Spinal cord (tissue), 9 donors: ENCODE measurements at regions not wholly inside any gene's neighbourhood (a gene's known extent, or its start where the extent isn't known, plus 50 kb on each side); places are given as distances from the start of the nearest gene placed in this dataset.

ENCODE experiments used
- DNase-seq, 6 donors: peaks; one replicate each; pipeline versions ENCODE4 v3.0.0 to v3.0.0-alpha.2; 2013 to 2015; ENCODE audit warnings: low spot score in 6 of 6, low read depth in 4 of 6
- H3K27ac ChIP-seq: one replicate; pipeline ENCODE4 v1.5.1; 2013; ENCODE audit warnings: low read depth, low read length, control low read depth
- H3K27me3 ChIP-seq: one replicate; pipeline ENCODE4 v1.6.1; 2013; ENCODE audit warnings: low read length; ENCODE audit not compliant: control insufficient read depth, insufficient read depth
- H3K36me3 ChIP-seq: one replicate; pipeline ENCODE4 v1.6.1; 2013; ENCODE audit warnings: low read length; ENCODE audit not compliant: control insufficient read depth, insufficient read depth
- H3K4me1 ChIP-seq: one replicate; pipeline ENCODE4 v1.6.1; 2013; ENCODE audit warnings: low read length; ENCODE audit not compliant: control insufficient read depth, insufficient read depth
- H3K4me3 ChIP-seq: one replicate; pipeline ENCODE4 v1.5.1; 2013; ENCODE audit warnings: low read depth, low read length, control low read depth
- H3K9me3 ChIP-seq: one replicate; pipeline ENCODE4 v1.6.1; 2013; ENCODE audit warnings: low read length; ENCODE audit not compliant: control insufficient read depth, insufficient read depth
- WGBS: methylation state at CpG from one replicate; pipeline ENCODE4 v1.1.5; 2013; ENCODE audit warnings: missing lambda C conversion rate; ENCODE audit not compliant: insufficient coverage; 5-methylcytosine and 5-hydroxymethylcytosine counted together
- donor health status: healthy.

DNA sequence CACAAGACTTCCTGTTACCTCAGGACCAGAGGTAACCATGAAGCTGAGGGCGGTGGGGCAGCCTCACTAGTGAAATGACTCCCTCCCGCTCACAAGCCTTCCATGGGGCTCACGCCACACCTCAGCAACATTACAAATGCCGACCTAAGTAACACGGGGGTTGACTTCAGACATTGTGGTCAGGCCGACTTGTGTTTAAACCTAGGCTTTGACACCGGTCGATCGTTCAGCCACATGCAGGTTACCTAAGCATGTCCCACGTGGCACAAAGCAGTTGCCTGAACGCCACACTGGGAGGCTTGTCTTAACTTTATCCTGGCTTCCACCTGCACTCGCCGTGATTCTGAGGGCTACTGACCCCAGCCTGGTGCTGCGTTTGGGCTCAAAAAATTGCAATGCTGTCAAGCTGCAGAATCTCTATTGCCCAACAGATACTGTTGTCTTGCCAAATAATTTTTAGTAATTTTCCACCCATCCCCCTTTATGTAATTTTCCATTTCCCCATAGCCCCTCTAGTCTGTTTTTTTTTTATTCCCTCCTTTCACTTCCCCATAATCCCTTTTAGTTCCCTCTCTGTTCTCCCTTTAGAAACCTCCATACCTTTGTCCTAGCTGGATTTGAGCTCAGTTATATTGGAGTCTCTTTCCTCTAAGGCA, 158.6 kb upstream of the RGMA start:
- DNase-seq, result no peak
- Histone ChIP-seq H3K27me3 (no peaks in the 10 kb centered on the region), H3K4me3 (no peak overlapping the region), H3K4me1 (peaks cover 23% of the 10 kb centered on the region), H3K9me3 (no peaks in the 10 kb centered on the region), H3K27ac (no peak overlapping the region), H3K36me3 (no peaks in the 10 kb centered on the region)
- WGBS, result 81% methylated on average over 14 of the region's 14 CpGs

DNA sequence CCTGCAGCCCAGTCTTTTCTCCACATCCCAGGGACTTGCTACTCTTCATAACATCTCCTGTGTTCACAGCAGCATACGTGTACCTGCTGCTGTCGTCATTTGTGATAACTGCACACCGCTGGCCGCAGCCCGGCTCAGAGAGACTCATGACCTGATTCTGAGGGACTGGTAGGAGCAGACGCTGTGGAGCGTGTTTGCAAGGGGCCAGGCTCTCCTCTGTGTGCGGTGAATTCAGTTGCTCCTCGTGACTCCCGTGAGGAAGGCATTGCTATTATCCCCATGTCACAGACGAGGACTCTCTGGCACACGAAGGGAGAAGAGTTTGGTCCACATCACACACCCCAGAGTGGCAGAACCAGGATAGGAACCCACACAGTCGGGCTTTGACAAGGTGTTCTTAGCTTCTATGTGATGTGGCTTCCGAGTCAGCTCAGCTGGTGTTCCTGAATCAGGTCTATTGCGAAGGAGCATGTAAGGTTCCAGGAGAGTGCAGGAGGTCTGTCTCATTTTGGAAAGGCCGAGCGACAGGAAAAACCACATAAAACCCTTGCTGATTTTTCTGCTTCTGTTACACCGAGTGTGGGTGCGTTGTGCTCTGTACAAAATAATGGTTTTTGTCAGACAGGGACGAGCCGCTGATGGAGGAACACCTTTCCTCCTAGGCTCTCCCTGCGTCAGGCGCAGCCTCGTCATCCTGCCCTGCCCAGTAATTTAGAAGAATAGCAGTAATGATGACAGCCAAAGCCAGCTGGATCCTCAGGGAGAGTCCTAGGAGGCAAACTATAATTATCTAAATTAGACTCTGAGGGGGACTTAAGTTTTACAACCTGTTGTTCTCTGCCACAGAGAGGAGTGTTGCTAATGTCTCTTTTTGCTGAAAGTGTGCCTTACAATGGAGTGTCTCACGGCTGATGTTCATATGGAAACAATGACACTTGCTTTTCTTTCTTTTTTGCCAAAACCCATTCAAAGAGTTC, 157.5 kb upstream of the RGMA start:
- 55% methylated on average over 17 of the region's 25 CpGs for WGBS
- Histone ChIP-seq H3K4me3 (no peak overlapping the region), H3K27ac (no peak overlapping the region)

DNA sequence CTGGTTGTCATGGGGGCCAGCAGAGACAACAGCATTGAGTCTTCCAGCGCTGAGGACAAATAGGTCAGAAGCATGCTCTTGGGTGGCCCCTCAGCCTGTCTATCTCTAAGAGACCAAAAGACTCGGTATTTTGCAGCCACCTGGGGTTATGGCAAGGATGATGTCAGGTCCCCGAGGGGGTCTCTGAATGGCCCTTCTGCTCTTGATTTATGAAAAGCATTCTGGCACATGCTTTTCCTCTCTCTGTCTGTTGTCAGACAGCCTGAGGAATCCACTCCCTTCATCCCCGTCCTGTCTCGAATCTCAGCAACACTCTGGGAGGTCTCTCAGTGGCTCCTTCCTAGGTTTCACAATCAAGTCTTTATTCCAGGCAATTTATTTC, 156.6 kb upstream of the RGMA start:
- Histone ChIP-seq H3K4me1 (peaks cover 26% of the 10 kb centered on the region), H3K36me3 (no peaks in the 10 kb centered on the region), H3K4me3 (no peak overlapping the region), H3K27ac (no peak overlapping the region), H3K9me3 (no peaks in the 10 kb centered on the region), H3K27me3 (no peaks in the 10 kb centered on the region)
- DNase-seq, result peak in 3 of 6 donors; percentile 19 to 65 (median 27)
- WGBS, result 24% methylated on average over 4 of the region's 5 CpGs

More for the DNA sequence above, 157.5 kb upstream of the RGMA start:
- Histone ChIP-seq H3K4me1 (peaks cover 26% of the 10 kb centered on the region), H3K36me3 (no peaks in the 10 kb centered on the region), H3K27me3 (no peaks in the 10 kb centered on the region), H3K9me3 (no peaks in the 10 kb centered on the region)
- DNase-seq, result peak in 1 of 6 donors; percentile 48

DNA sequence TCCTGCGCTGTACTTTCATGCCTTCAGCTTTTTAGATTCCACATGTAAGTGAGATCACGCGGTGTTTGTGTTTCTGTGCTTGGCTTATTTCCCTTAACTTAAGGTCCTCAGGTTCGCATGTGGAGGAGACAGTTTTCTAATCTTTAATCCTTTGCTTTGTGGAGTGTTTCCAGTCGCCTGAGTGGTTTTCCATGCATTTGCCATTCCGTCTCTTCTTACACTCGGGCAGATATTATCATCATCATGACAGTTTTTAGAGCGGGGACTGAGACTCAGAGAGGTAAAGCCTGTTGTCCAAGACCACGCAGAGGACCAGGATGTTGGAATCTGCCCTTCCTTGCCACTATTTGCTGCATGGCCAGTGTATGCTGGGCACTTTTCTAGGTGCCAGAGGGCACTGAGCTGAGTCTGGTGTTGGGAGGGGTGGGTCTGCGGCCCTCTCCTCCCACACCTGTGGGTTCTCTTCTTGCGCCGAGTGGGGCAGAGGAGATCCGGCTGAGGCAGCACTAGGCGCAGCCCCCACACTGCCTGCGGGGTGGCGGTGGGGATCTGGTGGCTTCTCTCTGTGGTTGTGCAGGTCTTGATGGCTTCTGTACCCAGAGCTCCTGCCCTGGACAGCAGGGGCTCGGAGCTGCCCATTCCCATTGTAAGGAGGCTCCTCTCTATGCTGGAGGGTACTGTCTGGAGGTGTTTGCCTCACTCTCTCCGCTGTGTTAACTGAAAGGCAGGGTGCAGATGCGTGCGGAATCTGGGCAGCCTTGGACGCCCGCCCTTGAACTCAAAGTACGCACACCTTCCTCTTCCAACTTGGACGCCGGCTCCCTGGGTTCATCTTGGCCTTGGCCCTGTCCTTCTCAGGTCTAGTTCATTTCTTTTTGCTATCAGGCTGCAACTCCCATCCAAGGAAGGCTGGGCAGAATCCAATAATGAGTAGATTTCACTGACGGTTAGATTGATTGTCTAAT, 156.0 kb upstream of the RGMA start:
- 79% methylated on average over 15 of the region's 26 CpGs for WGBS
- Histone ChIP-seq H3K4me1 (peaks cover 29% of the 10 kb centered on the region), H3K27me3 (no peaks in the 10 kb centered on the region), H3K36me3 (no peaks in the 10 kb centered on the region), H3K9me3 (no peaks in the 10 kb centered on the region), H3K4me3 (no peak overlapping the region), H3K27ac (no peak overlapping the region)
- DNase-seq, result peak in 1 of 6 donors; percentile 12

DNA sequence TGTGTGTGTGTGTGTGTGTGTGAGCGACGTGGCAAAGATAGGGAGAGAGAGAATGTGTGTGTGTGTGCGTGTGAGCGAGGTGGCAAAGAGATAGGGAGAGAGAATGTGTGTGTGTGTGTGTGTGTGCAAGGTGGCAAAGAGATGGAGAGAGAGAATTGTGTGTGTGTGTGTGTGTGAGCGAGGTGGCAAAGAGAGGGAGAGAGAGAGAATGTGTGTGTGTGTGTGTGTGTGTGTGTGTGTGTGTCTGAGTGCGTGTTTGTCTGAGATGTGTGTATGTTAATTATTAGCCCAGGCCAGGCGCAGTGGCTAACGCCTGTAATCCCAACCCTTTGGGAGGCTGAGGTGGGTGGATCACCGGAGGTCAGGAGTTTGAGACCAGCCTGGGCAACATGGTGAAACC, 154.6 kb upstream of the RGMA start:
- no peak for DNase-seq
- Histone ChIP-seq H3K27me3 (no peaks in the 10 kb centered on the region), H3K4me3 (no peak overlapping the region), H3K36me3 (no peaks in the 10 kb centered on the region), H3K27ac (no peak overlapping the region), H3K9me3 (no peaks in the 10 kb centered on the region), H3K4me1 (peaks cover 34% of the 10 kb centered on the region)
- WGBS, result 100% methylated on average over 2 of the region's 9 CpGs

DNA sequence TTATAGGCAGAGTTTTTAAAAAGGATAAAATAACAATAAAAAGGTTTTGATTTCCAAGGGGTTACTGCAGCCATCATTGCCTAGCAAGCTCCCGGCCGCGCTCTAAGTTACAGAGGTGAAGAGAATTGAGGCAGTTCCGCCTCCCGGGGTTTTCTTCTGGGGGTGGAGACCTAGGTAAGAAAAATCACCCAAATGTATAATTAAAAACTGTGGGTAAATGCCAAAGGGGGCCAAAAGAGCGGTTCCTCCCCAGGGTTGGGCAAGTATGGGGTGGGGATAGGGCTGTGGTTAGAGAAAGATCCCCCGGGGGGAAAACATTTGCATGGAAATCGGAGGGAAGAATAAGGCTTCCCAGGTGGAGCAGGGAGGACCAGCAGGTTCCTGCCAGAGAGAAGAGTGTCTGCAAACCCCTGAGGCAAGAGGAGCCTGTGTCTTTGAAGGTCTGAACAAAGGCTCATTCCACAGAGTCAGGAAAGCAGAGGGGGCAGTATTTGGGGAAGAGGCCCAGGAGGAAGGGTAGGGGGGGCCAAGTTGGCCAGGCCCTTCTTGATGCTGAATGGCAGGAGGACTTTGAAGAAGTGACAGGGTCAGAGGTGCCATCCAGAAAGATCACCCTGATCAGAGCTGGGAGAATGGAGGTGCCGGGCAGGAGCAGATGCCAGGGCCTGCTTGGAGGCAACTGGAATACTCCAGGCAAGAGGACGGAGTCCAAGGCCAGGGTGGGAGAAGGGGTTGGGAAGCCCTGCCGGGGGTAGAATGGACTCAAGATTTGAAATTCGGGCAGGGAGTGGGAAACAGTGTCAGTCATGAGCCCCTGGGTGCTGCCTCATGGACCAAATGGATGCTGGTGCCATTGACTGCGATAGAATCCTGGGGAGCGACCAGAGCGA, 152.9 kb upstream of the RGMA start:
- Histone ChIP-seq H3K27me3 (no peaks in the 10 kb centered on the region), H3K4me1 (peaks cover 30% of the 10 kb centered on the region), H3K9me3 (peaks cover 1% of the 10 kb centered on the region), H3K36me3 (no peaks in the 10 kb centered on the region), H3K4me3 (no peak overlapping the region), H3K27ac (no peak overlapping the region)
- DNase-seq, result no peak
- WGBS, result 74% methylated on average over 10 of the region's 15 CpGs

DNA sequence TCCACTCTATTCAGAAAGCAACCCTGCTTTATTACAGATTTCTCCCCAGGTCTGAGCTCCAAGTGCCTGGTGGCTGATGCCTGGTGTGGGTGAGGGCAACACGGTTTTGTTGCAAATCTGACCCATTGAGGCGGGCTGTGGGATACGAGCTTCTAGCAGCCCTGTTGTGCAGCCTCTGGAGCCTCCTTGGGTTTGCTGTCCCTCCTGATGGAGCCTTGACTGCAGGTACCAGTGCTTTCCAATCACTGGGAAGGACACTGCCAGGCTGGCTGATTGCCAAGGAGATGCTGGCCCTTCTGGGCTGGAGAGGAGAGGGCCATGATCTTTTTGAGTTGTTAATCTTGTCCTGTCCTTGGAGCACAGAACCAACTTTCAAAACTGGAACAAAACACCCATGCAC, 151.0 kb upstream of the RGMA start:
- WGBS, result 80% methylated on average over 3 of the region's 3 CpGs

DNA sequence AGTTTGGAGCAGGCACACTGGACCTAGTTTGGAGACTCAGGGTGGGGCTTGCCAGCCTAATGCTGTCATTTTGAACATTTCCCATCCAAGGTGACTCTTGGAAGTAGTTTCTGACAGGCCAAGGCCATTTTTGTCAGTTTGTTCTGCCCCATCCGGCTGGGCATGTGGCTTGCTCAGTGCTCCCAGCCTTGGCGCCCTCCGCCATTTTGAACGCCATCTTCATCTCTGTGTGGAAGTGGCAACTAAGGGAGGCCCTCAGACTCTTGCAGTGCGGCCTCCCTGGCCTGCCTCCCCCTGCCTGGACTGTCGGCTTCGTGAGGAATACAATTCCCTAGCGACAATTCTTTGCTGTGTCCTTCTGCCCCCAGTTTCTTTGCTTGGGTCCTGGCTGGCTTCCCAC, 150.6 kb upstream of the RGMA start:
- H3K4me3 ChIP-seq, result no peak overlapping the region
- WGBS, result 68% methylated on average over 8 of the region's 8 CpGs
- H3K27ac ChIP-seq, result no peak overlapping the region
- H3K9me3 ChIP-seq, result peaks cover 1% of the 10 kb centered on the region
- no peaks in the 10 kb centered on the region for H3K27me3 ChIP-seq
- no peaks in the 10 kb centered on the region for H3K36me3 ChIP-seq
- H3K4me1 ChIP-seq, result peaks cover 11% of the 10 kb centered on the region
- DNase-seq, result peak in 1 of 6 donors; percentile 12

More for the DNA sequence above, 151.0 kb upstream of the RGMA start:
- Histone ChIP-seq H3K4me3 (no peak overlapping the region), H3K27ac (no peak overlapping the region), H3K27me3 (no peaks in the 10 kb centered on the region), H3K4me1 (peaks cover 13% of the 10 kb centered on the region), H3K36me3 (no peaks in the 10 kb centered on the region), H3K9me3 (peaks cover 1% of the 10 kb centered on the region)
- no peak for DNase-seq
